Breast epithelium (tissue), 3 donors: ENCODE measurements at regions not wholly inside any gene's neighbourhood (a gene's known extent, or its start where the extent isn't known, plus 50 kb on each side); places are given as distances from the start of the nearest gene placed in this dataset.

Experiments
- POLR2AphosphoS5 ChIP-seq, 3 donors: sonication (generic); formaldehyde crosslinking; IDR thresholded peaks; one replicate each; pipeline ENCODE4 v1.6.1; 2017; ENCODE audit warnings: antibody characterized with exemption in 3 of 3
- TF ChIP-seq, protein P1 (sequence below), 3 donors: fragments of 450-650 bp; IDR thresholded peaks; one replicate each; pipeline ENCODE4 v1.5.1; 2016 to 2017; ENCODE audit warnings: antibody characterized with exemption in 3 of 3, mild to moderate bottlenecking in 3 of 3, moderate library complexity in 3 of 3

DNA sequence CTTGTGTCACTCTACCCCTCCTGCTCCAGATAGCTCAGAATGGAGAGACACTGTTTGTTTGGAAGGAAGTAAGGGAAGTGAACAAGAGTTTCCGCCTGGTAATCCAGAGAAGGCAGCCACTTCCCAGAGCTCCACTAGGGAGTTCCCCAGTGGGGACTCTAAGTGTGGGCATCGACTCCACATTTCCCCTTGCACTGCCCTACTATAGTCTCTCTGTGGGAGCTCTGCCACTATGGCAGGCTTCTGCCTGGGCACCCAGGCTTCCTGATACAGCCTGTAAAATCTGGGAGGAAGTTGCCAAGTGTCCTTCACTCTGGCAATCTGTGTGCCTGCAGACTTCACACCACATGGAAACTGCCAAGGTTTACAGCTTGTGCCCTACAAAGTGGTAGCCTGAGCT lies 245.8 kb upstream of the DMD start:
- no peak for TF ChIP-seq POLR2AphosphoS5 (IDR thresholded peaks at IDR 0.05)
- TF ChIP-seq, protein P1, sequence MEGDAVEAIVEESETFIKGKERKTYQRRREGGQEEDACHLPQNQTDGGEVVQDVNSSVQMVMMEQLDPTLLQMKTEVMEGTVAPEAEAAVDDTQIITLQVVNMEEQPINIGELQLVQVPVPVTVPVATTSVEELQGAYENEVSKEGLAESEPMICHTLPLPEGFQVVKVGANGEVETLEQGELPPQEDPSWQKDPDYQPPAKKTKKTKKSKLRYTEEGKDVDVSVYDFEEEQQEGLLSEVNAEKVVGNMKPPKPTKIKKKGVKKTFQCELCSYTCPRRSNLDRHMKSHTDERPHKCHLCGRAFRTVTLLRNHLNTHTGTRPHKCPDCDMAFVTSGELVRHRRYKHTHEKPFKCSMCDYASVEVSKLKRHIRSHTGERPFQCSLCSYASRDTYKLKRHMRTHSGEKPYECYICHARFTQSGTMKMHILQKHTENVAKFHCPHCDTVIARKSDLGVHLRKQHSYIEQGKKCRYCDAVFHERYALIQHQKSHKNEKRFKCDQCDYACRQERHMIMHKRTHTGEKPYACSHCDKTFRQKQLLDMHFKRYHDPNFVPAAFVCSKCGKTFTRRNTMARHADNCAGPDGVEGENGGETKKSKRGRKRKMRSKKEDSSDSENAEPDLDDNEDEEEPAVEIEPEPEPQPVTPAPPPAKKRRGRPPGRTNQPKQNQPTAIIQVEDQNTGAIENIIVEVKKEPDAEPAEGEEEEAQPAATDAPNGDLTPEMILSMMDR (IDR thresholded peaks at IDR 0.05) = no peak
